WTC11 (cell line): ENCODE measurements at regions not wholly inside any gene's neighbourhood (a gene's known extent, or its start where the extent isn't known, plus 50 kb on each side); places are given as distances from the start of the nearest gene placed in this dataset.

Source experiments
- ATAC-seq: fragments of 200-7000 bp; cut with Tn5 transposase; 2 replicates; pipeline ENCODE4 v1.10.0; 2021; ENCODE audit warnings: mild to moderate bottlenecking, moderate library complexity
- CTCF ChIA-PET: fragments of 300-600 bp; sonication (Branson Sonifier 250); formaldehyde crosslinking; loops from one replicate; lab custom pipeline; 2021; ENCODE audit warnings: antibody characterized with exemption; lab: Charles Lee
- POLR2A ChIA-PET: fragments of 350-600 bp; sonication (Branson Sonifier 250); formaldehyde crosslinking; loops from one replicate; lab custom pipeline; 2021; ENCODE audit warnings: antibody characterized with exemption; lab: Charles Lee
- DNase-seq: peaks from one replicate; pipeline ENCODE4 v3.0.0; 2021; ENCODE audit warnings: low spot score
- H3K27ac Mint-ChIP-seq: 2 replicates; pipeline ENCODE4 v1.8.0; 2021; ENCODE audit warnings: mixed read lengths
- H3K27me3 Mint-ChIP-seq: 2 replicates; pipeline ENCODE4 v1.8.0; 2021; ENCODE audit warnings: low read depth, mild to moderate bottlenecking, moderate library complexity, mixed read lengths
- H3K36me3 Mint-ChIP-seq: 2 replicates; pipeline ENCODE4 v1.8.0; 2021; ENCODE audit warnings: mixed read lengths
- H3K4me1 Mint-ChIP-seq: 2 replicates; pipeline ENCODE4 v1.8.0; 2022; ENCODE audit warnings: mixed read lengths
- H3K4me3 Mint-ChIP-seq: 2 replicates; pipeline ENCODE4 v1.8.0; 2021; ENCODE audit warnings: mild to moderate bottlenecking, moderate library complexity, mixed read lengths
- H3K9me3 Mint-ChIP-seq: 2 replicates; pipeline ENCODE4 v1.8.0; 2021; ENCODE audit warnings: mixed read lengths
- ETV6 ChIP-seq: sonication (generic); formaldehyde crosslinking; IDR thresholded peaks from 2 replicates; pipeline ENCODE4 v1.8.1; 2022; ENCODE audit warnings: mild to moderate bottlenecking, missing genetic modification reagents
- FOXP1 ChIP-seq: sonication (generic); formaldehyde crosslinking; IDR thresholded peaks from 2 replicates; pipeline ENCODE4 v1.8.0; 2022; ENCODE audit warnings: missing genetic modification reagents, mild to moderate bottlenecking, moderate library complexity, borderline replicate concordance
- GABPB1 ChIP-seq: sonication (generic); formaldehyde crosslinking; IDR thresholded peaks from 2 replicates; pipeline ENCODE4 v1.8.1; 2023; ENCODE audit warnings: mild to moderate bottlenecking, missing genetic modification reagents
- HMGA2 ChIP-seq: fragments of 250-450 bp; sonication (Bioruptor Pico); IDR thresholded peaks from 2 replicates; pipeline ENCODE4 v1.4.0; 2021; ENCODE audit warnings: mild to moderate bottlenecking, moderate library complexity
- MYBL2 ChIP-seq: sonication (generic); formaldehyde crosslinking; IDR thresholded peaks from 2 replicates; pipeline ENCODE4 v1.8.1; 2023; ENCODE audit warnings: mild to moderate bottlenecking, moderate library complexity, missing genetic modification reagents
- NR1H2 ChIP-seq: sonication (generic); formaldehyde crosslinking; IDR thresholded peaks from 2 replicates; pipeline ENCODE4 v1.9.0; 2021; ENCODE audit warnings: mild to moderate bottlenecking, moderate library complexity, missing genetic modification reagents
- NR3C1 ChIP-seq: sonication (generic); formaldehyde crosslinking; conservative IDR thresholded peaks from 2 replicates; pipeline ENCODE4 v1.8.1; 2023; ENCODE audit warnings: low read depth, mild to moderate bottlenecking, missing genetic modification reagents
- PRRX2 ChIP-seq: fragments of 250-450 bp; sonication (Bioruptor Pico); IDR thresholded peaks from 2 replicates; pipeline ENCODE4 v1.8.0; 2021; ENCODE audit warnings: mild to moderate bottlenecking
- TCF7 ChIP-seq: sonication (generic); formaldehyde crosslinking; IDR thresholded peaks from 2 replicates; pipeline ENCODE4 v1.8.0; 2022; ENCODE audit warnings: mild to moderate bottlenecking, low read depth, missing genetic modification reagents, moderate library complexity
- TEAD1 ChIP-seq: sonication (generic); formaldehyde crosslinking; IDR thresholded peaks from 2 replicates; pipeline ENCODE4 v1.8.0; 2022; ENCODE audit warnings: mild to moderate bottlenecking, missing genetic modification reagents
- TEAD4 ChIP-seq: sonication (generic); formaldehyde crosslinking; IDR thresholded peaks from 2 replicates; pipeline ENCODE4 v1.8.0; 2022; ENCODE audit warnings: mild to moderate bottlenecking, missing genetic modification reagents
- TP53 ChIP-seq: sonication (generic); formaldehyde crosslinking; IDR thresholded peaks from 2 replicates; pipeline ENCODE4 v1.8.1; 2023; ENCODE audit warnings: mild to moderate bottlenecking, missing genetic modification reagents
- ZNF219 ChIP-seq: sonication (generic); formaldehyde crosslinking; IDR thresholded peaks from 2 replicates; pipeline ENCODE4 v1.8.0; 2023; ENCODE audit warnings: missing genetic modification reagents, mild to moderate bottlenecking, borderline replicate concordance
- ZNF423 ChIP-seq: fragments of 250-450 bp; sonication (Bioruptor Pico); IDR thresholded peaks from 2 replicates; pipeline ENCODE4 v2.1.2; 2022; ENCODE audit warnings: mild to moderate bottlenecking, moderate library complexity
- TF ChIP-seq, protein P1 (sequence below): sonication (generic); formaldehyde crosslinking; IDR thresholded peaks from 2 replicates; pipeline ENCODE4 v1.8.1; 2023; ENCODE audit warnings: mild to moderate bottlenecking, missing genetic modification reagents, moderate library complexity
- TF ChIP-seq, protein P2 (sequence below): sonication (generic); formaldehyde crosslinking; IDR thresholded peaks from 2 replicates; pipeline ENCODE4 v1.8.0; 2022; ENCODE audit warnings: mild to moderate bottlenecking, missing genetic modification reagents
- TF ChIP-seq, protein P3 (sequence below): sonication (generic); formaldehyde crosslinking; IDR thresholded peaks from 2 replicates; pipeline ENCODE4 v1.8.1; 2023; ENCODE audit warnings: mild to moderate bottlenecking, moderate library complexity, missing genetic modification reagents
- TF ChIP-seq, protein P4 (sequence below): fragments of 250-450 bp; sonication (Bioruptor Pico); IDR thresholded peaks from 2 replicates; pipeline ENCODE4 v1.9.0; 2021; ENCODE audit warnings: mild to moderate bottlenecking
- TF ChIP-seq, protein P5 (sequence below): sonication (generic); formaldehyde crosslinking; IDR thresholded peaks from 2 replicates; pipeline ENCODE4 v1.8.1; 2022; ENCODE audit warnings: mild to moderate bottlenecking, moderate library complexity, missing genetic modification reagents
- TF ChIP-seq, protein P6 (sequence below): sonication (generic); formaldehyde crosslinking; IDR thresholded peaks from 2 replicates; pipeline ENCODE4 v1.8.1; 2023; ENCODE audit warnings: mild to moderate bottlenecking, missing genetic modification reagents
- TF ChIP-seq, protein P7 (sequence below): sonication (generic); formaldehyde crosslinking; IDR thresholded peaks from 2 replicates; pipeline ENCODE4 v1.8.0; 2023; ENCODE audit warnings: missing genetic modification reagents
- TF ChIP-seq, protein P8 (sequence below): sonication (generic); formaldehyde crosslinking; IDR thresholded peaks from 2 replicates; pipeline ENCODE4 v1.8.1; 2023; ENCODE audit warnings: mild to moderate bottlenecking, missing genetic modification reagents
- TF ChIP-seq, protein P9 (sequence below): fragments of 250-450 bp; sonication (Bioruptor Pico); IDR thresholded peaks from 2 replicates; pipeline ENCODE4 v2.1.2; 2022; ENCODE audit warnings: mild to moderate bottlenecking, moderate library complexity
- TF ChIP-seq, protein P10 (sequence below): fragments of 250-450 bp; sonication (Bioruptor Pico); IDR thresholded peaks from 2 replicates; pipeline ENCODE4 v1.9.0; 2021; ENCODE audit warnings: moderate library complexity, mild to moderate bottlenecking, inconsistent platforms, borderline replicate concordance

DNA sequence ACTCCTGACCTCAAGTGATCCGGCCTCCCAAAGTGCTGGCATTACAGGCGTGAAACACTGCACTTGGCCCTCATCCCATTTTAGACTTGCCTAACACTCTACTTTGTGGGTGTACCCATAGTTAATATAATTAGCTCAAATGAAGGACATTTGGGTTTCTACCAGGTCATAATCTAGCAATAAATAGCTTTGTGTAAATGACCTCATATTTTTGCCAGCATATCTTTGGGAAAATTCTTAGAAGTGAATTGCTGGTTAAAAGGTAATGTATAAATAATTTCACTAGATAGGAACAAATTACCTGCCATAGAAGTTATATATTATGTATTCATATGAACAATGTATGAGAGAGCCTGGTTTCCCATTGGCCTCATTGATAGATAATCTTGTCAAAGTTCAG, 206.0 kb downstream of the DIPK2A start:
- no peak for ATAC-seq

DNA sequence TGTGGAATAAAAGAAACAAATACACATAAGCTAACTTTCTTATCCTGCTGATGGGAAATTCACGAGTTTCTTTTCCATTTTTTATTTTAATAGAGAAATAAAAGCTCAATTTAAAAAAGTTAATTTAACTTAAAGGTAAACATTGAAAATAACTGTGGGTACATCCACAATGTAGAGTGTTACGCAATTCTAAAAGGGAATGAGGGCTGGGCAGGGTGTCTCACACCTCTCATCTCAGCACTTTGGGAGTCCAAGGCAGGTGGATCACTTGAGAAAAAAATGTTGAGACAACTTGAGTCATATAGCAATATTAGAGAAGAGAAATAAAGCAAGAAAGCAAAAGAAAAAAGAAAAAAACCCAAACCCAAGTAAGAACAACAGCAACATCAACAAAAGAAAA, 207.0 kb downstream of the DIPK2A start:
- Mint-ChIP-seq H3K4me1 (no peaks in the 10 kb centered on the region), H3K27ac (no peak overlapping the region), H3K4me3 (no peak overlapping the region), H3K9me3 (peaks cover 8% of the 10 kb centered on the region), H3K36me3 (peaks cover 4% of the 10 kb centered on the region; the same call in 1 of the 2 replicates), H3K27me3 (no peaks in the 10 kb centered on the region)
- no peak for DNase-seq
- ChIA-PET POLR2A (no interaction called here), CTCF (no interaction called here)
- no peak for ATAC-seq
- TF ChIP-seq FOXP1 (CRISPR knock-in tag), result no peak
- TF ChIP-seq PRRX2, result no peak
- no peak for TF ChIP-seq TEAD1 (CRISPR knock-in tag)
- TF ChIP-seq, protein P1, sequence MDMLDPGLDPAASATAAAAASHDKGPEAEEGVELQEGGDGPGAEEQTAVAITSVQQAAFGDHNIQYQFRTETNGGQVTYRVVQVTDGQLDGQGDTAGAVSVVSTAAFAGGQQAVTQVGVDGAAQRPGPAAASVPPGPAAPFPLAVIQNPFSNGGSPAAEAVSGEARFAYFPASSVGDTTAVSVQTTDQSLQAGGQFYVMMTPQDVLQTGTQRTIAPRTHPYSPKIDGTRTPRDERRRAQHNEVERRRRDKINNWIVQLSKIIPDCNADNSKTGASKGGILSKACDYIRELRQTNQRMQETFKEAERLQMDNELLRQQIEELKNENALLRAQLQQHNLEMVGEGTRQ (CRISPR knock-in tag), result no peak
- TF ChIP-seq, protein P2, sequence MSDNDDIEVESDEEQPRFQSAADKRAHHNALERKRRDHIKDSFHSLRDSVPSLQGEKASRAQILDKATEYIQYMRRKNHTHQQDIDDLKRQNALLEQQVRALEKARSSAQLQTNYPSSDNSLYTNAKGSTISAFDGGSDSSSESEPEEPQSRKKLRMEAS, result no peak
- TF ChIP-seq TCF7 (CRISPR knock-in tag), result no peak
- TF ChIP-seq, protein P3, sequence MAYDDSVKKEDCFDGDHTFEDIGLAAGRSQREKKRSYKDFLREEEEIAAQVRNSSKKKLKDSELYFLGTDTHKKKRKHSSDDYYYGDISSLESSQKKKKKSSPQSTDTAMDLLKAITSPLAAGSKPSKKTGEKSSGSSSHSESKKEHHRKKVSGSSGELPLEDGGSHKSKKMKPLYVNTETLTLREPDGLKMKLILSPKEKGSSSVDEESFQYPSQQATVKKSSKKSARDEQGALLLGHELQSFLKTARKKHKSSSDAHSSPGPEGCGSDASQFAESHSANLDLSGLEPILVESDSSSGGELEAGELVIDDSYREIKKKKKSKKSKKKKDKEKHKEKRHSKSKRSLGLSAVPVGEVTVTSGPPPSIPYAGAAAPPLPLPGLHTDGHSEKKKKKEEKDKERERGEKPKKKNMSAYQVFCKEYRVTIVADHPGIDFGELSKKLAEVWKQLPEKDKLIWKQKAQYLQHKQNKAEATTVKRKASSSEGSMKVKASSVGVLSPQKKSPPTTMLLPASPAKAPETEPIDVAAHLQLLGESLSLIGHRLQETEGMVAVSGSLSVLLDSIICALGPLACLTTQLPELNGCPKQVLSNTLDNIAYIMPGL (CRISPR knock-in tag), result no peak
- no peak for TF ChIP-seq MYBL2 (CRISPR knock-in tag)

More for the DNA sequence above, 206.0 kb downstream of the DIPK2A start:
- H3K27me3 Mint-ChIP-seq, result no peaks in the 10 kb centered on the region
- H3K27ac Mint-ChIP-seq, result no peak overlapping the region
- TF ChIP-seq, protein P4, sequence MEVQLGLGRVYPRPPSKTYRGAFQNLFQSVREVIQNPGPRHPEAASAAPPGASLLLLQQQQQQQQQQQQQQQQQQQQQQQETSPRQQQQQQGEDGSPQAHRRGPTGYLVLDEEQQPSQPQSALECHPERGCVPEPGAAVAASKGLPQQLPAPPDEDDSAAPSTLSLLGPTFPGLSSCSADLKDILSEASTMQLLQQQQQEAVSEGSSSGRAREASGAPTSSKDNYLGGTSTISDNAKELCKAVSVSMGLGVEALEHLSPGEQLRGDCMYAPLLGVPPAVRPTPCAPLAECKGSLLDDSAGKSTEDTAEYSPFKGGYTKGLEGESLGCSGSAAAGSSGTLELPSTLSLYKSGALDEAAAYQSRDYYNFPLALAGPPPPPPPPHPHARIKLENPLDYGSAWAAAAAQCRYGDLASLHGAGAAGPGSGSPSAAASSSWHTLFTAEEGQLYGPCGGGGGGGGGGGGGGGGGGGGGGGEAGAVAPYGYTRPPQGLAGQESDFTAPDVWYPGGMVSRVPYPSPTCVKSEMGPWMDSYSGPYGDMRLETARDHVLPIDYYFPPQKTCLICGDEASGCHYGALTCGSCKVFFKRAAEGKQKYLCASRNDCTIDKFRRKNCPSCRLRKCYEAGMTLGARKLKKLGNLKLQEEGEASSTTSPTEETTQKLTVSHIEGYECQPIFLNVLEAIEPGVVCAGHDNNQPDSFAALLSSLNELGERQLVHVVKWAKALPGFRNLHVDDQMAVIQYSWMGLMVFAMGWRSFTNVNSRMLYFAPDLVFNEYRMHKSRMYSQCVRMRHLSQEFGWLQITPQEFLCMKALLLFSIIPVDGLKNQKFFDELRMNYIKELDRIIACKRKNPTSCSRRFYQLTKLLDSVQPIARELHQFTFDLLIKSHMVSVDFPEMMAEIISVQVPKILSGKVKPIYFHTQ, result no peak
- TF ChIP-seq NR1H2 (CRISPR knock-in tag) (no peak), ETV6 (CRISPR knock-in tag) (no peak), GABPB1 (CRISPR knock-in tag) (no peak), TP53 (no peak), TEAD1 (CRISPR knock-in tag) (no peak), NR3C1 (CRISPR knock-in tag) (no peak), TEAD4 (no peak), ZNF423 (CRISPR knock-in tag) (no peak), HMGA2 (CRISPR knock-in tag) (no peak), ZNF219 (CRISPR knock-in tag) (no peak), PRRX2 (no peak), TCF7 (CRISPR knock-in tag) (no peak)
- TF ChIP-seq, protein P5, sequence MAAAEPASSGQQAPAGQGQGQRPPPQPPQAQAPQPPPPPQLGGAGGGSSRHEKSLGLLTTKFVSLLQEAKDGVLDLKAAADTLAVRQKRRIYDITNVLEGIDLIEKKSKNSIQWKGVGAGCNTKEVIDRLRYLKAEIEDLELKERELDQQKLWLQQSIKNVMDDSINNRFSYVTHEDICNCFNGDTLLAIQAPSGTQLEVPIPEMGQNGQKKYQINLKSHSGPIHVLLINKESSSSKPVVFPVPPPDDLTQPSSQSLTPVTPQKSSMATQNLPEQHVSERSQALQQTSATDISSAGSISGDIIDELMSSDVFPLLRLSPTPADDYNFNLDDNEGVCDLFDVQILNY (CRISPR knock-in tag), result no peak
- TF ChIP-seq, protein P6, sequence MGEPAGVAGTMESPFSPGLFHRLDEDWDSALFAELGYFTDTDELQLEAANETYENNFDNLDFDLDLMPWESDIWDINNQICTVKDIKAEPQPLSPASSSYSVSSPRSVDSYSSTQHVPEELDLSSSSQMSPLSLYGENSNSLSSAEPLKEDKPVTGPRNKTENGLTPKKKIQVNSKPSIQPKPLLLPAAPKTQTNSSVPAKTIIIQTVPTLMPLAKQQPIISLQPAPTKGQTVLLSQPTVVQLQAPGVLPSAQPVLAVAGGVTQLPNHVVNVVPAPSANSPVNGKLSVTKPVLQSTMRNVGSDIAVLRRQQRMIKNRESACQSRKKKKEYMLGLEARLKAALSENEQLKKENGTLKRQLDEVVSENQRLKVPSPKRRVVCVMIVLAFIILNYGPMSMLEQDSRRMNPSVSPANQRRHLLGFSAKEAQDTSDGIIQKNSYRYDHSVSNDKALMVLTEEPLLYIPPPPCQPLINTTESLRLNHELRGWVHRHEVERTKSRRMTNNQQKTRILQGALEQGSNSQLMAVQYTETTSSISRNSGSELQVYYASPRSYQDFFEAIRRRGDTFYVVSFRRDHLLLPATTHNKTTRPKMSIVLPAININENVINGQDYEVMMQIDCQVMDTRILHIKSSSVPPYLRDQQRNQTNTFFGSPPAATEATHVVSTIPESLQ (CRISPR knock-in tag), result no peak
- TF ChIP-seq, protein P7, sequence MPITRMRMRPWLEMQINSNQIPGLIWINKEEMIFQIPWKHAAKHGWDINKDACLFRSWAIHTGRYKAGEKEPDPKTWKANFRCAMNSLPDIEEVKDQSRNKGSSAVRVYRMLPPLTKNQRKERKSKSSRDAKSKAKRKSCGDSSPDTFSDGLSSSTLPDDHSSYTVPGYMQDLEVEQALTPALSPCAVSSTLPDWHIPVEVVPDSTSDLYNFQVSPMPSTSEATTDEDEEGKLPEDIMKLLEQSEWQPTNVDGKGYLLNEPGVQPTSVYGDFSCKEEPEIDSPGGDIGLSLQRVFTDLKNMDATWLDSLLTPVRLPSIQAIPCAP (CRISPR knock-in tag), result no peak
- TF ChIP-seq, protein P8, sequence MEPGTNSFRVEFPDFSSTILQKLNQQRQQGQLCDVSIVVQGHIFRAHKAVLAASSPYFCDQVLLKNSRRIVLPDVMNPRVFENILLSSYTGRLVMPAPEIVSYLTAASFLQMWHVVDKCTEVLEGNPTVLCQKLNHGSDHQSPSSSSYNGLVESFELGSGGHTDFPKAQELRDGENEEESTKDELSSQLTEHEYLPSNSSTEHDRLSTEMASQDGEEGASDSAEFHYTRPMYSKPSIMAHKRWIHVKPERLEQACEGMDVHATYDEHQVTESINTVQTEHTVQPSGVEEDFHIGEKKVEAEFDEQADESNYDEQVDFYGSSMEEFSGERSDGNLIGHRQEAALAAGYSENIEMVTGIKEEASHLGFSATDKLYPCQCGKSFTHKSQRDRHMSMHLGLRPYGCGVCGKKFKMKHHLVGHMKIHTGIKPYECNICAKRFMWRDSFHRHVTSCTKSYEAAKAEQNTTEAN (CRISPR knock-in tag), result no peak
- TF ChIP-seq, protein P9, sequence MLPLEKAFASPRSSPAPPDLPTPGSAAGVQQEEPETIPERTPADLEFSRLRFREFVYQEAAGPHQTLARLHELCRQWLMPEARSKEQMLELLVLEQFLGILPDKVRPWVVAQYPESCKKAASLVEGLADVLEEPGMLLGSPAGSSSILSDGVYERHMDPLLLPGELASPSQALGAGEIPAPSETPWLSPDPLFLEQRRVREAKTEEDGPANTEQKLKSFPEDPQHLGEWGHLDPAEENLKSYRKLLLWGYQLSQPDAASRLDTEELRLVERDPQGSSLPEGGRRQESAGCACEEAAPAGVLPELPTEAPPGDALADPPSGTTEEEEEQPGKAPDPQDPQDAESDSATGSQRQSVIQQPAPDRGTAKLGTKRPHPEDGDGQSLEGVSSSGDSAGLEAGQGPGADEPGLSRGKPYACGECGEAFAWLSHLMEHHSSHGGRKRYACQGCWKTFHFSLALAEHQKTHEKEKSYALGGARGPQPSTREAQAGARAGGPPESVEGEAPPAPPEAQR, result no peak
- TF ChIP-seq, protein P10, sequence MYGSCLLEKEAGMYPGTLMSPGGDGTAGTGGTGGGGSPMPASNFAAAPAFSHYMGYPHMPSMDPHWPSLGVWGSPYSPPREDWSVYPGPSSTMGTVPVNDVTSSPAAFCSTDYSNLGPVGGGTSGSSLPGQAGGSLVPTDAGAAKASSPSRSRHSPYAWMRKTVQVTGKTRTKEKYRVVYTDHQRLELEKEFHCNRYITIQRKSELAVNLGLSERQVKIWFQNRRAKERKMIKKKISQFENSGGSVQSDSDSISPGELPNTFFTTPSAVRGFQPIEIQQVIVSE (CRISPR knock-in tag), result no peak
- 0 out of 2 replicates have a peak, but pooled peaks cover 3% of the 10 kb centered on the region for H3K4me1 Mint-ChIP-seq
- H3K36me3 Mint-ChIP-seq, result peaks cover 4% of the 10 kb centered on the region; the same call in 1 of the 2 replicates
- CTCF ChIA-PET, result no interaction called here
- DNase-seq, result no peak
- no peak overlapping the region for H3K4me3 Mint-ChIP-seq
- peaks cover 8% of the 10 kb centered on the region for H3K9me3 Mint-ChIP-seq
- POLR2A ChIA-PET, result no interaction called here
